Esophagus (tissue), 2 donors: ENCODE measurements at regions not wholly inside any gene's neighbourhood (a gene's known extent, or its start where the extent isn't known, plus 50 kb on each side); places are given as distances from the start of the nearest gene placed in this dataset.

Source experiments
- H3K27ac ChIP-seq, 2 donors: one replicate each; pipeline ENCODE4 v1.5.1; 2013; ENCODE audit warnings: low read depth in 2 of 2, mild to moderate bottlenecking in 2 of 2, inconsistent platforms in 1 of 2, low read length in 1 of 2, moderate library complexity in 1 of 2
- H3K27me3 ChIP-seq, 2 donors: one replicate each; pipeline ENCODE4 v1.6.1; 2013; ENCODE audit warnings: low read length in 2 of 2, control low read depth in 1 of 2, mild to moderate bottlenecking in 1 of 2; ENCODE audit not compliant: insufficient read depth in 2 of 2, control insufficient read depth in 1 of 2
- H3K36me3 ChIP-seq, 2 donors: one replicate each; pipeline ENCODE4 v1.6.1; 2013; ENCODE audit warnings: low read length in 1 of 2; ENCODE audit not compliant: control insufficient read depth in 2 of 2, insufficient read depth in 2 of 2
- H3K4me1 ChIP-seq, 2 donors: one replicate each; pipeline ENCODE4 v1.6.1; 2013; ENCODE audit warnings: low read length in 1 of 2; ENCODE audit not compliant: control insufficient read depth in 2 of 2, insufficient read depth in 2 of 2
- H3K4me3 ChIP-seq, 2 donors: one replicate each; pipeline ENCODE4 v1.5.1; 2013; ENCODE audit warnings: low read length in 2 of 2, mild to moderate bottlenecking in 2 of 2, low read depth in 1 of 2, moderate library complexity in 1 of 2
- H3K9me3 ChIP-seq, 2 donors: one replicate each; pipeline ENCODE4 v1.6.1; 2013; ENCODE audit warnings: mild to moderate bottlenecking in 2 of 2, low read depth in 1 of 2, low read length in 1 of 2, moderate library complexity in 1 of 2; ENCODE audit not compliant: control insufficient read depth in 2 of 2, insufficient read depth in 1 of 2
- WGBS, 2 donors: extraction: QIAGEN DNeasy Blood & Tissue Kit; methylation state at CpG; one replicate each; pipeline ENCODE4 v1.1.7; 2013; 5-methylcytosine and 5-hydroxymethylcytosine counted together
- donor health status: healthy with polysubstance abuse.
- donor health status: Bipolar disorder and iron deficiency.

GRCh38 chr2:406231-406630, 118.3 kb upstream of the ALKAL2 start:
- H3K36me3 ChIP-seq, result no peaks in the 10 kb centered on the region
- no peaks in the 10 kb centered on the region for H3K27me3 ChIP-seq
- no peak overlapping the region for H3K27ac ChIP-seq
- peaks cover 0 to 9% of the 10 kb centered on the region in 2 donors for H3K9me3 ChIP-seq
- 79 to 84% methylated on average over 4 of the region's 4 CpGs for WGBS, 2 donors
- H3K4me3 ChIP-seq, result no peak overlapping the region
- no peaks in the 10 kb centered on the region for H3K4me1 ChIP-seq

DNA sequence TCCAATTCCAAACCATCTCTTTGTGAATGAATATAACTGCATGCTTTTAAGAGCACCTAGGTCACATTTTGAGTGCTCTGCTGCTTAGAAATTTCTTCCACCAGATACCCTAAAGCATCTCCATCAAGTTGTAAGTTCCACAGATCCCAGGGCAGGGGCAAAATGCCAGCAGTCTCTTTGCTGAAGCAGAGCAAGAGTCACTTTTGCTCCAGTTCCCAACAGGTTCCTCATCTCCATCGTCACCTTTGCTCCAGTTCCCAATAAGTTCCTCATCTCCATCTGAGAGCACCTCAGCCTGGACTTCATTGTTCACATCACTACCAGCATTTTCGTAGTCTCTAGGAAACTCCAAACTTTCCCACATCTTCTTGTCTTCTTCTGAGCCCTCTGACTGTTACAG, 116.7 kb upstream of the ALKAL2 start:
- H3K4me1 ChIP-seq, result no peaks in the 10 kb centered on the region
- no peak overlapping the region for H3K27ac ChIP-seq
- H3K4me3 ChIP-seq, result no peak overlapping the region
- H3K27me3 ChIP-seq, result no peaks in the 10 kb centered on the region
- H3K9me3 ChIP-seq, result peaks cover 0 to 2% of the 10 kb centered on the region in 2 donors
- 81 to 92% methylated on average over 2 of the region's 2 CpGs for WGBS, 2 donors
- H3K36me3 ChIP-seq, result no peaks in the 10 kb centered on the region

GRCh38 chr2:403682-404081, 115.8 kb upstream of the ALKAL2 start:
- Histone ChIP-seq H3K9me3 (peaks cover 0 to 2% of the 10 kb centered on the region in 2 donors), H3K4me1 (no peaks in the 10 kb centered on the region), H3K4me3 (no peak overlapping the region), H3K36me3 (no peaks in the 10 kb centered on the region), H3K27ac (no peak overlapping the region), H3K27me3 (no peaks in the 10 kb centered on the region)

DNA sequence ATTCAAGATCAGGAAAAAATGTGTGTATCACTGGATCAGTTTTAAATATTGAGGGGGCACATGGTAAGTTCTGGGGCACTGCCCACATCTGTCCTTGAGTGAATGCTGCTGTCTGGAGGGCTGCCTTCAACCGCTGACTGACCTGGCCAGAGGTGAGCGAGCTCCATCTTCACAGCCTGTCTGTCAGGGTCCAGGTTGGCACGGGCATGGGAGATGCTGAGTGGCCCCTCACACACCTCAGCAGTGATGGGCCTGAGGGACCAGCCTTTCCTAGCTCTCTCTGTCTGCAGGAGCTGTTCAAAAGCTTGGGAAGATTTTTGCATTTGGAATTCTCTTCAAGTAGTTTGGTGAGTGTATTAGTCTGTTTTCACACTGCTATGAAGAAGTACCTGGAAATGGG, 114.8 kb upstream of the ALKAL2 start:
- WGBS, 2 donors, result 87 to 92% methylated on average over 3 of the region's 3 CpGs
- Histone ChIP-seq H3K4me1 (no peaks in the 10 kb centered on the region), H3K36me3 (no peaks in the 10 kb centered on the region)

GRCh38 chr2:402206-402605, 114.3 kb upstream of the ALKAL2 start:
- H3K27ac ChIP-seq, result no peak overlapping the region
- no peak overlapping the region for H3K4me3 ChIP-seq
- H3K27me3 ChIP-seq, result no peaks in the 10 kb centered on the region
- peaks cover 0 to 2% of the 10 kb centered on the region in 2 donors for H3K9me3 ChIP-seq
- no peaks in the 10 kb centered on the region for H3K4me1 ChIP-seq
- WGBS, 2 donors, result 91% methylated on average over 3 of the region's 3 CpGs
- no peaks in the 10 kb centered on the region for H3K36me3 ChIP-seq

More for the DNA sequence above, 114.8 kb upstream of the ALKAL2 start:
- Histone ChIP-seq H3K27me3 (no peaks in the 10 kb centered on the region), H3K4me3 (no peak overlapping the region), H3K27ac (no peak overlapping the region), H3K9me3 (peaks cover 0 to 2% of the 10 kb centered on the region in 2 donors)

- no peaks in the 10 kb centered on the region for H3K4me1 ChIP-seq
- WGBS, 2 donors, result 79 to 81% methylated on average over 14 of the region's 14 CpGs
These were observed 113.3 kb upstream of the ALKAL2 start for GRCh38 chr2:401019-401679.

GRCh38 chr2:397926-398325, 110.0 kb upstream of the ALKAL2 start:
- H3K9me3 ChIP-seq, result no peaks in the 10 kb centered on the region
- 92 to 93% methylated on average over 9 of the region's 9 CpGs for WGBS, 2 donors
- H3K27me3 ChIP-seq, result no peaks in the 10 kb centered on the region
- H3K27ac ChIP-seq, result no peak overlapping the region
- no peak overlapping the region for H3K4me3 ChIP-seq
- peaks cover 0 to 9% of the 10 kb centered on the region in 2 donors for H3K4me1 ChIP-seq
- H3K36me3 ChIP-seq, result no peaks in the 10 kb centered on the region

More at GRCh38 chr2:401019-401679, 113.3 kb upstream of the ALKAL2 start:
- Histone ChIP-seq H3K4me3 (no peak overlapping the region), H3K27me3 (no peaks in the 10 kb centered on the region), H3K36me3 (no peaks in the 10 kb centered on the region), H3K9me3 (peaks cover 0 to 2% of the 10 kb centered on the region in 2 donors), H3K27ac (no peak overlapping the region)

DNA sequence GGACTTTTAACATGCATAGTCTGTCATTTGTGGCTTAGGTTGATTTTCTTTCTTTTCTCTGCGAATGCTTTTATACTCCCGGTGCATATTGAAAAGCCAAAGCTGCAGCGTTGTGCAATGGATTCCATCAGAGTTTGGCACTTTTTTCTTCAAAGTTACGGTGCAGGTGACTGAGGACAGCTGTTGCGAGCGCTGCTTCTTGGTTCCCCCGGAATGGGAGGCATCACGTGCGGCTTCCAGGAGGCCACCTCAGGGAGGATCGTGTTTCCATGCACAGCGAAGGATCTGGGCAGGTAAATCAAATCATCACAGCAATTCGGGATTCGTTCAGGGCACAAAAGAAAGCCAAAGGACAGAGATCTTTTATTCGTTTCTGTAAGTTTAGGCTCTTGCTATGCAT, 109.6 kb upstream of the ALKAL2 start:
- Histone ChIP-seq H3K9me3 (no peaks in the 10 kb centered on the region), H3K36me3 (no peaks in the 10 kb centered on the region), H3K4me1 (peaks cover 0 to 12% of the 10 kb centered on the region in 2 donors), H3K27me3 (no peaks in the 10 kb centered on the region), H3K4me3 (no peak overlapping the region), H3K27ac (no peak overlapping the region)
- 79 to 88% methylated on average over 14 of the region's 14 CpGs for WGBS, 2 donors

- Histone ChIP-seq H3K27ac (no peak overlapping the region), H3K9me3 (no peaks in the 10 kb centered on the region), H3K27me3 (no peaks in the 10 kb centered on the region), H3K4me3 (no peak overlapping the region), H3K4me1 (peaks cover 0 to 12% of the 10 kb centered on the region in 2 donors), H3K36me3 (no peaks in the 10 kb centered on the region)
- 83 to 88% methylated on average over 11 of the region's 11 CpGs for WGBS, 2 donors
These were observed 109.0 kb upstream of the ALKAL2 start for GRCh38 chr2:396903-397302.

GRCh38 chr2:395886-396285, 108.0 kb upstream of the ALKAL2 start:
- Histone ChIP-seq H3K4me3 (no peak overlapping the region), H3K4me1 (peaks cover 0 to 12% of the 10 kb centered on the region in 2 donors), H3K36me3 (no peaks in the 10 kb centered on the region), H3K9me3 (no peaks in the 10 kb centered on the region), H3K27ac (no peak overlapping the region), H3K27me3 (no peaks in the 10 kb centered on the region)
- WGBS, 2 donors, result 83% methylated on average over 12 of the region's 12 CpGs
